GM10266 (cell line): ENCODE measurements at regions not wholly inside any gene's neighbourhood (a gene's known extent, or its start where the extent isn't known, plus 50 kb on each side); places are given as distances from the start of the nearest gene placed in this dataset.

ENCODE experiments used
- DNase-seq: peaks from one replicate; pipeline ENCODE4 v3.0.0; 2012; ENCODE audit errors: extremely low spot score
- TF ChIP-seq, protein P1 (sequence below): IDR thresholded peaks from 2 replicates; pipeline ENCODE4 v1.5.1; 2012; ENCODE audit warnings: mild to moderate bottlenecking, low read depth; ENCODE audit not compliant: control insufficient read depth, insufficient read depth; ENCODE audit errors: missing control alignments

DNA sequence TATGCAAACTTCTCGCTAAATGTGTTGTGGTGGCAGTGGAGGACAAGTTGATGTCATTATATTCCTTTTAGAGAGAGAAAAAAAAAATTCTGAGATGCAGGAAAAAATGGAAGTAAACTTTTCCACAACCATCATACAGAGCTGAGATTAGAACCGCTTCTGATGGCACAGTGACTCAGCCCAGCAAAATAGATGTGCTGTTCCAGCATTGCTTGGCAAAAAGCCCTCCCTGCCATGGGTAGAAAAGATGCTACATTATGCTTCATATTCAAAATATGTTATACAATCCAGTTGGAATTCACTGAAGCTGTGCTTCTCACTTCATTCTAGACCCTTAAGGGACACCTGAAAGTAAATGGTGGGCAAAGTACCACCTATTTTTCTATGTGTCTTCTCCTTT, 1047.6 kb upstream of the FANCL start:
- DNase-seq: no peak
- TF ChIP-seq, protein P1, sequence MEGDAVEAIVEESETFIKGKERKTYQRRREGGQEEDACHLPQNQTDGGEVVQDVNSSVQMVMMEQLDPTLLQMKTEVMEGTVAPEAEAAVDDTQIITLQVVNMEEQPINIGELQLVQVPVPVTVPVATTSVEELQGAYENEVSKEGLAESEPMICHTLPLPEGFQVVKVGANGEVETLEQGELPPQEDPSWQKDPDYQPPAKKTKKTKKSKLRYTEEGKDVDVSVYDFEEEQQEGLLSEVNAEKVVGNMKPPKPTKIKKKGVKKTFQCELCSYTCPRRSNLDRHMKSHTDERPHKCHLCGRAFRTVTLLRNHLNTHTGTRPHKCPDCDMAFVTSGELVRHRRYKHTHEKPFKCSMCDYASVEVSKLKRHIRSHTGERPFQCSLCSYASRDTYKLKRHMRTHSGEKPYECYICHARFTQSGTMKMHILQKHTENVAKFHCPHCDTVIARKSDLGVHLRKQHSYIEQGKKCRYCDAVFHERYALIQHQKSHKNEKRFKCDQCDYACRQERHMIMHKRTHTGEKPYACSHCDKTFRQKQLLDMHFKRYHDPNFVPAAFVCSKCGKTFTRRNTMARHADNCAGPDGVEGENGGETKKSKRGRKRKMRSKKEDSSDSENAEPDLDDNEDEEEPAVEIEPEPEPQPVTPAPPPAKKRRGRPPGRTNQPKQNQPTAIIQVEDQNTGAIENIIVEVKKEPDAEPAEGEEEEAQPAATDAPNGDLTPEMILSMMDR: no peak

DNA sequence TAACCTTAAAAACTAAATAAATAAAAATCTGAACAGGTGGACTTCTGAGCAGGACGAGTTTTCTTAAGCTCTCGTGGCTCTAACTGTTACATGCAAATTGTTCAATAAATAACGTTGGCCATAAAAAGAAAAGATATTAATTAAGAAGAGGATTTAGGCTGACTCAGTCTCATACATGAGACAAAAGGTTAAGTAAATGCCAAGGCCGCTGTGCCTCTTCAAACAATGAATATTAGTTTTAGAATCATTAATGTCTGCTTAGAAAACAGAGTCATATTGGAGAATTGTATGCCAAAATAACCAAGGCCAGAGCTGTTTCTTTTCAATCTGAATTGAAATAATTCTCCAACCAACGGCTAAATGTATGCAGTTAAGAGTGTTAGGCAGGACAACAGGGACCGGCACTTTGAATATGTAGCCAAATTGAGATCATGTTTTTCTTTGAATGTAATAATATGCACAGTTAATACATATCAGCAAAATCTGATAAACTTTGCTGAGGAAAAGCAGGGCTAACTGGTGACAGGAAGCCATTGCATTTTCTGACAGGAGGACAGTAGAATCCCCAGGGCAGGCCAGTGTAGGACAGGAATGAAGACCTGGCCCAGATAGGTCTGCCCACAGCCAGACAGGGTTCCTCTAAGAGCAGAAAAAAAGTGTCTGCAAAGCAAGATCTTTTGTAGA, 1041.4 kb upstream of the FANCL start:
- TF ChIP-seq, protein P1: no peak
- no peak for DNase-seq

DNA sequence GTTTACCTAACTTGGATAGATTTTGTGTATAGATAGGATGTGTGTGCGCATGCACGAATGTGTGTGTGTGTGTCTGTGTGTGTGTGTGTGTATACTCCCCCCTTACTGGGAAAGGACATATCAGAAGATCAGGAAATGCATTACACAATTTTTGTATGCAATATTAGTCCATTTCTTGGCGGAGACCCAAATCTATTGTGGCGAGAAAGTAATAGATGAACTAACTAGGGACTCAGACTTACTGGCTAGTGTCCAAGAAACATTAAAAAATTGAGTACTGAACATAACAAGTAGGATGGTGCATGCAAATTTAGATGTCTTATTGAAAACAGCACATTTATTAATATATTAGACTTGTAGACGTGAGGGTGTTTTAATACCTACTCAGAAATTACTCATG, 1036.5 kb upstream of the FANCL start:
- TF ChIP-seq, protein P1: no peak
- DNase-seq: no peak

DNA sequence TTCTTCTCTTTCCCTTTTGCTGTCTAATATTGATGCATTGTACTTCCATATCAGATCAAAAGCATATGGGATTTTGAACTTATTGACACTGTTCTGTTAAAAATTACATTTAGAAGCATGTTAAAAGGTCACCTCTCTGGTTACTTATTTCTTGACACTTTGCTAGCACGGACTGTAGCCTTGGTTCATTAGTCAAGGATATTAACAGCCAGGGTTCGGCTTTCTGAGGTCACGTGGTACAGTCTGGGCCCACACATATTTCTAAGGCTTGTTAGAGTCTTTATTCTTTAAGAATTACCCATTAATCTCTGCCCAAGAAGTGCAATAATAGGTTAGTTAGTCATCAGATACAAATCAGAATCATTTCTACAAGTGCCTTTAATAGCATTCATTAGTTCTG, 1035.8 kb upstream of the FANCL start:
- DNase-seq: no peak
- TF ChIP-seq, protein P1: no peak

DNA sequence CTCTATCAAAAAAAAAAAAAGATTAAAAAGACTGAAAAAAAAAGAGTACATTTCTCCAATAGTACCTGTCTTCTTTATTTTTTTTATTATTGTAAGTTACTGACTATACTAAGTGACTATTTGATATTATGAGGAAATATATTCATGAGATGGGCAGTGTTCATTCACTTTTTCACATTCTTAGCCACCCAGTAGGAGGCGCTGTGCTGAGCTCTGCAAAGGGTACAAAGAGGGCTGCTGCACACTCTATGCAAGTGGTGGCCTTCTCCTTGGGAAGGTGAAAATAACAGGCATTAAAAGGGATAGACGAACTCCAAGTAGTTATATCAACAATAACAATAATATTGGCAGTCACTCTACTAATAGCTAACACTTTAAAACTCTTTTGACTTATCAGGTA, 1034.9 kb upstream of the FANCL start:
- no peak for DNase-seq
- TF ChIP-seq, protein P1: peak; percentile 40

DNA sequence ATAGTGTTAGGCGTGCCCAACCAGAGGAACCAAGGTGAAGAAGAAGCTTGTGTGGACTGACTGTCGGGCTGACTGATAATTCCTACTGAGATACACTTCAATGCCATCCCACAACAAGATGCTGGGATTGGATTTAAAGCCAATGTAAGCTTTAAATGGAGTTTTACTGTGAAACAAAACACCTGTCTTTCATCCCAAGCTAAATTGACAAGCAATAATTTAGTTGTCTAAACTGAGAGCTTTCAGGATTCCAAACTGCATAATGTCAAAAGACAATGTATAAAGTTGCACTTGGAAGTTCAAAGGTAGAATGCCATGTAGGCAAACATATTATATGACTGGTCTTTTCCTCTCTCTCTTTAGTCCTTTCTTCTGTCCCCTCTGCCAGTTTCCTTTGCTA, 1025.3 kb upstream of the FANCL start:
- TF ChIP-seq, protein P1: no peak

DNA sequence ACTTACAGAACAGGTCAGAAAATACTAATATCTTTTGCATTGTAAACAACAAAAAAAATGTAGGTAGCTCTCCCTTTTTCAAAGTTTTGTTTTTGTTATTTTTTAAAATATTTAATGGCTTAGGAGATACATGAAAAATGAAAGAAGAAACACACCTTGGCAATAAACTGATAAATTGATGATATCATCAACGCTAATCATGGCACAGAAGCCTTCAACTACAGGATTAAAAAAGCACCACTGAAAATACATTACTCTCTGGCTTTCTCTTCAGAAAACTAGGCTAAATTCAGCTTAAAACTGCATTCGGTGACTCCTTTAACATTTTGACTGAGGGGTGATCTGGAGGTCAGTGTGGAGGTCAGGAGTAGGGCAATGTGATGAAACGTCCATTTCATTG, 1018.8 kb upstream of the FANCL start:
- TF ChIP-seq, protein P1: no peak

More for the DNA sequence above, 1025.3 kb upstream of the FANCL start:
- DNase-seq: no peak

More for the DNA sequence above, 1018.8 kb upstream of the FANCL start:
- DNase-seq: no peak
